PC-9 (cell line): ENCODE measurements at regions not wholly inside any gene's neighbourhood (a gene's known extent, or its start where the extent isn't known, plus 50 kb on each side); places are given as distances from the start of the nearest gene placed in this dataset.

ENCODE experiments used
- BruUV-seq: library from RNA; stranded (reverse); fragments of 400-500 nt; replicated peaks from 2 replicates; lab custom pipeline; 2021; lab: Mats Ljungman, UMichigan
- CTCF ChIA-PET: fragments of 300-600 bp; sonication (Branson Sonifier 250); formaldehyde crosslinking; loops from one replicate; lab custom pipeline; 2022; ENCODE audit warnings: antibody characterized with exemption; lab: Charles Lee
- POLR2A ChIA-PET: fragments of 300-600 bp; sonication (Branson Sonifier 250); formaldehyde crosslinking; loops from one replicate; lab custom pipeline; 2022; ENCODE audit warnings: antibody characterized with exemption; ENCODE audit not compliant: unreplicated experiment; lab: Charles Lee
- DNase-seq, 2 experiments: peaks; one replicate each; pipeline versions ENCODE4 v3.0.0 to v3.0.0-alpha.2; 2015 to 2022; ENCODE audit warnings: mixed read lengths in 1 of 2
- H2AFZ ChIP-seq: fragments of 200-600 bp; sonication (generic); 2 replicates; pipeline ENCODE4 v1.8.1; 2017; ENCODE audit warnings: antibody characterized with exemption
- H3F3A ChIP-seq: fragments of 200-600 bp; sonication (generic); 2 replicates; pipeline ENCODE4 v1.8.1; 2017; ENCODE audit warnings: antibody characterized with exemption, mild to moderate bottlenecking, low read depth; ENCODE audit not compliant: insufficient read depth
- H3K27ac ChIP-seq: fragments of 200-600 bp; sonication (generic); 2 replicates; pipeline ENCODE4 v1.6.1; 2016; ENCODE audit warnings: mixed run types
- H3K27me3 ChIP-seq: fragments of 200-600 bp; sonication (generic); 2 replicates; pipeline ENCODE4 v1.6.1; 2016; ENCODE audit warnings: low read depth, mixed run types; ENCODE audit not compliant: insufficient read depth
- H3K36me3 ChIP-seq: fragments of 200-600 bp; sonication (generic); 2 replicates; pipeline ENCODE4 v1.6.1; 2016; ENCODE audit warnings: low read depth, mixed run types
- H3K4me1 ChIP-seq: fragments of 200-600 bp; sonication (generic); replicated peaks from 2 replicates; pipeline ENCODE4 v1.6.1; 2016; ENCODE audit warnings: mixed run types; ENCODE audit not compliant: insufficient read depth
- H3K4me2 ChIP-seq: fragments of 200-600 bp; sonication (generic); 2 replicates; pipeline ENCODE4 v1.6.1; 2017; ENCODE audit warnings: mixed run types
- H3K4me3 ChIP-seq: fragments of 200-600 bp; sonication (generic); 2 replicates; pipeline ENCODE4 v1.6.1; 2016; ENCODE audit warnings: mixed run types
- H3K79me2 ChIP-seq: fragments of 200-600 bp; sonication (generic); 2 replicates; pipeline ENCODE4 v1.6.1; 2017; ENCODE audit warnings: low read depth, mixed run types
- H3K9me2 ChIP-seq: fragments of 200-600 bp; sonication (generic); 2 replicates; pipeline ENCODE4 v1.8.1; 2017; ENCODE audit warnings: mild to moderate bottlenecking; ENCODE audit not compliant: insufficient read depth
- H3K9me3 ChIP-seq: fragments of 200-600 bp; sonication (generic); 2 replicates; pipeline ENCODE4 v1.8.1; 2016; ENCODE audit warnings: low read depth; ENCODE audit not compliant: insufficient read depth
- H4K20me1 ChIP-seq: fragments of 200-600 bp; sonication (generic); 2 replicates; pipeline ENCODE4 v1.8.1; 2017; ENCODE audit not compliant: insufficient read depth
- CTCF ChIP-seq: fragments of 200-600 bp; sonication (generic); conservative IDR thresholded peaks from 2 replicates; pipeline ENCODE4 v1.6.1; 2017; ENCODE audit warnings: mixed run types, antibody characterized with exemption, mild to moderate bottlenecking, moderate library complexity
- EZH2 ChIP-seq: fragments of 200-600 bp; sonication (generic); IDR thresholded peaks from 2 replicates; pipeline ENCODE4 v1.8.0; 2017; ENCODE audit warnings: antibody characterized with exemption, low read depth
- intact Hi-C: fragments of 100-400 bp; cut with micrococcal nuclease; formaldehyde crosslinking; loops from one replicate; pipeline ENCODE4 v1.10.0; 2022; ENCODE audit not compliant: unreplicated experiment

GRCh38 chr12:116455540-116456329 is 103.4 kb upstream of the MAP1LC3B2 start:
- BruUV-seq = no TSS peak
- Histone ChIP-seq H4K20me1 (no peaks in the 10 kb centered on the region), H3K4me3 (no peak overlapping the region), H3K36me3 (no peaks in the 10 kb centered on the region), H3K27me3 (no peaks in the 10 kb centered on the region), H3F3A (peaks cover 17% of the 10 kb centered on the region), H3K27ac (peak overlapping the region; percentile 90), H3K9me2 (no peaks in the 10 kb centered on the region), H2AFZ (no peak overlapping the region), H3K4me2 (peak overlapping the region; percentile 65; the same call in 1 of the 2 replicates), H3K4me1 (peaks cover 21% of the 10 kb centered on the region), H3K9me3 (no peaks in the 10 kb centered on the region), H3K79me2 (no peaks in the 10 kb centered on the region)
- POLR2A ChIA-PET = interaction anchor here (0.6 to 0.8 kb wide), 2 partner anchors 40 to 135 kb away, joined by 8 to 14 read pairs; no protein-coding TSS in a partner anchor
- intact Hi-C loops = loop anchor here (1.0 kb wide), 3 partner anchors 21 to 104 kb away; partner anchors contain the start of gene MAP1LC3B2
- CTCF ChIA-PET = interaction anchor here (0.9 kb wide), 1 partner anchor 242 kb away, joined by 5 read pairs; no protein-coding TSS in a partner anchor
- peak in 1 of 2 experiments; percentile 72 for DNase-seq
- TF ChIP-seq EZH2 (no peak), CTCF (no peak)

GRCh38 chr12:116456330-116457082 is 102.7 kb upstream of the MAP1LC3B2 start:
- no peak overlapping the region for H2AFZ ChIP-seq
- H3K4me2 ChIP-seq = no peak overlapping the region
- no peaks in the 10 kb centered on the region for H4K20me1 ChIP-seq
- H3K36me3 ChIP-seq = no peaks in the 10 kb centered on the region
- no peaks in the 10 kb centered on the region for H3K27me3 ChIP-seq
- CTCF ChIA-PET = no interaction called here
- no peaks in the 10 kb centered on the region for H3K9me3 ChIP-seq
- no peak overlapping the region for H3K4me3 ChIP-seq
- DNase-seq = peak in 1 of 2 experiments; percentile 14
- H3K4me1 ChIP-seq = peaks cover 21% of the 10 kb centered on the region
- no peaks in the 10 kb centered on the region for H3K79me2 ChIP-seq
- no peak overlapping the region for H3K27ac ChIP-seq
- TF ChIP-seq CTCF (no peak), EZH2 (no peak)
- BruUV-seq = no TSS peak
- intact Hi-C loops = no loop called here
- peaks cover 17% of the 10 kb centered on the region for H3F3A ChIP-seq
- H3K9me2 ChIP-seq = no peaks in the 10 kb centered on the region
- POLR2A ChIA-PET = no interaction called here

GRCh38 chr12:116458492-116458891 is 100.7 kb upstream of the MAP1LC3B2 start:
- no peaks in the 10 kb centered on the region for H3K79me2 ChIP-seq
- H4K20me1 ChIP-seq = no peaks in the 10 kb centered on the region
- CTCF ChIA-PET = interaction anchor here (0.6 kb wide), 1 partner anchor 49 kb away, joined by 5 read pairs; no protein-coding TSS in a partner anchor
- H2AFZ ChIP-seq = no peak overlapping the region
- H3K4me1 ChIP-seq = peaks cover 21% of the 10 kb centered on the region
- peaks cover 17% of the 10 kb centered on the region for H3F3A ChIP-seq
- POLR2A ChIA-PET = no interaction called here
- TF ChIP-seq EZH2 = no peak
- no peak for TF ChIP-seq CTCF
- no peak overlapping the region for H3K4me3 ChIP-seq
- no peaks in the 10 kb centered on the region for H3K27me3 ChIP-seq
- no peaks in the 10 kb centered on the region for H3K9me2 ChIP-seq
- no TSS peak for BruUV-seq
- no peak overlapping the region for H3K4me2 ChIP-seq
- no peaks in the 10 kb centered on the region for H3K36me3 ChIP-seq
- no peaks in the 10 kb centered on the region for H3K9me3 ChIP-seq
- intact Hi-C loops = no loop called here
- DNase-seq = no peak
- H3K27ac ChIP-seq = no peak overlapping the region
